ENCODE measurements at regions not wholly inside any gene's neighbourhood (a gene's known extent, or its start where the extent isn't known, plus 50 kb on each side); places are given as distances from the start of the nearest gene placed in this dataset.
"Not testable (repeated sequence)": the region's sequence is repeated elsewhere in the genome, so short reads cannot be mapped to it uniquely, and the experiment has no call there.

DNA sequence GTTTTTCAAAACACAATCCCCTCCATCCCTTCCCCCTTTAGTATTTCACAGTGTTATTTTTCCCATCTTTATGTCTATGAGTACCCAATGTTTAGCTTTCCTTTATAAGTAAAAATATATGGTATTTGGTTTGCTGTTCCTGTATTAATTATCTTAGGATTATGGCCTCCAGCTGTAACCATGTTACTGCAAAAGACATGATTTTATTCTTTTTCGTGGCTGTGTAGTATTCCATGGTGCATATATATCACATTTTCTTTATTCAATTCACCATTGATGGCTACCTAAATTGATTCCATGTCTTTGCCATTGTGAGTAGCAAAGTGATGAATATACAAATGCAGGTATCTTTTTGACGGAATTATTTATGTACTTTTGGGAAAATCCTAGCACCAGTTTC lies 346.4 kb upstream of the CNTN5 start:
- no peak for ATAC-seq
- Mint-ChIP-seq H3K36me3 (no peaks in the 10 kb centered on the region), H3K9me3 (peaks cover 10 to 19% of the 10 kb centered on the region in 2 donors), H3K27ac (no peak overlapping the region)
- DNase-seq (ENCODE audit: low spot score in 2 of 2): no peak

- H3K36me3 Mint-ChIP-seq: no peaks in the 10 kb centered on the region
- ATAC-seq: no peak
- no peak for DNase-seq (ENCODE audit: low spot score in 2 of 2)
- peaks cover 11 to 13% of the 10 kb centered on the region in 2 donors for H3K9me3 Mint-ChIP-seq
- H3K27ac Mint-ChIP-seq: no peak overlapping the region
Observed at GRCh38 chr11:98679673-98680072, 341.1 kb upstream of the CNTN5 start.

GRCh38 chr11:98701541-98701940 lies 319.2 kb upstream of the CNTN5 start:
- H3K27ac Mint-ChIP-seq: no peak overlapping the region
- DNase-seq (ENCODE audit: low spot score in 2 of 2) (no peak), ATAC-seq (no peak)
- H3K9me3 Mint-ChIP-seq: peaks cover 0 to 13% of the 10 kb centered on the region in 2 donors
- no peaks in the 10 kb centered on the region for H3K36me3 Mint-ChIP-seq

GRCh38 chr11:98703779-98704556 lies 316.8 kb upstream of the CNTN5 start:
- ATAC-seq: no peak
- Mint-ChIP-seq H3K27ac (no peak overlapping the region), H3K36me3 (no peaks in the 10 kb centered on the region), H3K9me3 (peaks cover 0 to 7% of the 10 kb centered on the region in 2 donors)
- DNase-seq (ENCODE audit: low spot score in 2 of 2): no peak

DNA sequence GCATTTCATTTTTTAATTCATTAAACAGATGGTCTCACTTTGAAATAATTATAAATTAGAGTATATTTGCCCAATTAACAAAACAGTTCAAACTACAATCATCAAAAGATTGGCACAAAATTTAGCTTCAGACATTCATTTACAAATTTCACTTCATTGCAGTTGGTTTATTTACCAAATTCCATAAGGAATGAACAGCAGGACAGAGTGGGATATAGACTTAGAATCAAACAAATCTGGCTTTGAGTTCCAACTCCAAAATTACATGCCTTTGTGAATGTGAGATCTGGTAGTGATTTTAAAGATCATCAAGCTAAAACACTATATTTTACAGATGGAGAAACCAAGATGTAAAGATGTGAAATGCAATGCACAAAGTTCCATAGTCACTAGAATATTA lies 310.7 kb upstream of the CNTN5 start:
- Mint-ChIP-seq H3K27ac (no peak overlapping the region), H3K9me3 (peaks cover 7 to 23% of the 10 kb centered on the region in 2 donors), H3K36me3 (peaks cover 0 to 10% of the 10 kb centered on the region in 2 donors)
- no peak for DNase-seq (ENCODE audit: low spot score in 2 of 2)
- no peak for ATAC-seq

- Mint-ChIP-seq H3K36me3 (peaks cover 0 to 16% of the 10 kb centered on the region in 2 donors), H3K9me3 (peaks cover 17 to 31% of the 10 kb centered on the region in 2 donors), H3K27ac (no peak overlapping the region)
- no peak for DNase-seq (ENCODE audit: low spot score in 2 of 2)
- ATAC-seq: no peak
Observed at GRCh38 chr11:98710986-98711385, 309.8 kb upstream of the CNTN5 start.

- peaks cover 11 to 19% of the 10 kb centered on the region in 2 donors for H3K9me3 Mint-ChIP-seq
- DNase-seq (ENCODE audit: low spot score in 2 of 2): no peak
- H3K36me3 Mint-ChIP-seq: peaks cover 0 to 12% of the 10 kb centered on the region in 2 donors
- H3K27ac Mint-ChIP-seq: no peak overlapping the region
- no peak for ATAC-seq
Observed at GRCh38 chr11:98720951-98721350, 299.8 kb upstream of the CNTN5 start.

GRCh38 chr11:98725471-98725870 lies 295.3 kb upstream of the CNTN5 start:
- ATAC-seq: no peak
- Mint-ChIP-seq H3K9me3 (peaks cover 7 to 11% of the 10 kb centered on the region in 2 donors), H3K36me3 (no peaks in the 10 kb centered on the region), H3K27ac (no peak overlapping the region)
- DNase-seq (ENCODE audit: low spot score in 2 of 2): no peak

DNA sequence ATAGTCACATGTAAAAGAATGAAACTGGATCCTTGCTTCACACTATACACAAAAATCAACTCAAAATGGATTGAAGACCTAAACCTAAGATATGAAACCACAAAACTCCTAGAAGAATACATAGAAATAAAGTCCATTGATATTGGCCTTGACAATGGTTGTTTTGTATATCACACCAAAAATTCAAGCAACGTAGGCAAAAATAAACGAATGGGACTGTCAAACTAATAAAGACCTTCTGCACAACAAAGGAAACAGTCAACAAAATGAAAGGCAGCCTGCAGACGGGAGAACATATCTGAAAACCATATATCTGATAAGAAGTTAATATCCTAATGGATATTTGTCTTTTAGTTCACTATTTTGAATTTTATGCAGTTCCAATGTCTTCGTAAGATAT lies 292.3 kb upstream of the CNTN5 start:
- no peak overlapping the region for H3K27ac Mint-ChIP-seq
- ATAC-seq (no peak), DNase-seq (ENCODE audit: low spot score in 2 of 2) (no peak)
- H3K9me3 Mint-ChIP-seq: peaks cover 2 to 11% of the 10 kb centered on the region in 2 donors
- H3K36me3 Mint-ChIP-seq: no peaks in the 10 kb centered on the region

GRCh38 chr11:98729118-98729517 lies 291.6 kb upstream of the CNTN5 start:
- ATAC-seq (no peak), DNase-seq (ENCODE audit: low spot score in 2 of 2) (no peak)
- Mint-ChIP-seq H3K27ac (no peak overlapping the region), H3K9me3 (peaks cover 7 to 16% of the 10 kb centered on the region in 2 donors), H3K36me3 (no peaks in the 10 kb centered on the region)

DNA sequence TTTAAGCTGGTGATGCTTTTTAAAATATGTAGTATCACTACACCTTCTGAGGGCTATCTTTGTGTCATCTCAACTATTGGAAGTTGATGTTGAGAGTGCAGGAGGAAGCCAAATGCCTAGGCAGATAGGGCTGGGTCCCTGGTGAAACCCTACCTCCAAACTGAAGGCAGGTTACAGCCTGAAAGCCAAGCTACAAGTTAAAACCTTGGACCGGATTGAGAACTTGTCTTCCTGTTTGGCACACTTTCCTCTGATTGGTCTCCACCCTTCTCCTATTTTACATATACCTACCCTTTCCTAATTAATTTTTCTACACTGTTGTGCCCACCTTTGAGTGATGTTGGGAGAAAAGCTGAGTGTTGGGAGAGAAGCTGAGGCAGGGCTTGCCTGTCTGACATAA lies 287.8 kb upstream of the CNTN5 start:
- DNase-seq (ENCODE audit: low spot score in 2 of 2) (no peak), ATAC-seq (no peak)
- no peak overlapping the region for H3K27ac Mint-ChIP-seq
- no peaks in the 10 kb centered on the region for H3K36me3 Mint-ChIP-seq
- peaks cover 12 to 23% of the 10 kb centered on the region in 2 donors for H3K9me3 Mint-ChIP-seq

DNA sequence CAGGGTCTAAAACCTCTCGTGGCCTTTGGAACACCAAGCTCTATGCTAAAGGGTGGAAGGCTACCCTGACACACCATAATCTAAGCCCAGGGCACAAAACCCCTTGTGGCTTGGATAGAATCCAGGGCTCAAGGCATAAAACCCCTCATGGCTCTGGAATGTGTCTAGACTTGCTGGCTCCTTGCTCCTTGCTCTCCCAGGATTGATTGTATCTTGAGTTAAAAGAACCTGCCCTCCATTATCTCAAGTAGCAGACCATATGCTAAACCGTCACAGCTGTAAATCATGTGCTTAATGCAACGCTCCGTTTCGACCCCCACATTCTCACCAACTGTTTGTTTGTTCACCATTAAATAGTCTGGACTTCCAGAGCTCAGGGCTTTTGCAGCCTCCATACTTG lies 287.4 kb upstream of the CNTN5 start:
- H3K27ac Mint-ChIP-seq; H3K36me3 Mint-ChIP-seq; DNase-seq (ENCODE audit: low spot score in 2 of 2); ATAC-seq: not testable (repeated sequence)
- peaks cover 12 to 19% of the 10 kb centered on the region in 2 donors for H3K9me3 Mint-ChIP-seq

DNA sequence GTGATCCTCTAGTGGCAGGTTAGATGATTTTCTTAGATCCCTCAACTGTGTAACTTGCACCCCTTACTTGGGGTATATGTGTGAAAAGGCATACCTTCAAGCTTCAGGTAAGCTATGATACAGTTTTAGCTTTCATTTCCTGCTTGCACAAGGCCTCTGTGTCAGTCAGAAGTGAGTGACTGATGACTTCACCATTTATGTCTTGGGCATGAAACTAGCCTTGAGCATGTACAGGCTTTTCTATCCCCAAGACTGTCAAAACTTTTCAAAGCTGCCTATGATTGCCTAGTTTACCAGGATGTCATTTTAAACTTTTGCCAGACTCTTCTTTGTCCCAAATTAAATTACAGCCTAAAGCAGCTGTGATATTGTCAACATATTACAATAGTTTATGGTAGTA lies 286.1 kb upstream of the CNTN5 start:
- ATAC-seq: no peak
- Mint-ChIP-seq H3K27ac (no peak overlapping the region), H3K36me3 (no peaks in the 10 kb centered on the region), H3K9me3 (peaks cover 12 to 17% of the 10 kb centered on the region in 2 donors)
- DNase-seq (ENCODE audit: low spot score in 2 of 2): no peak

DNA sequence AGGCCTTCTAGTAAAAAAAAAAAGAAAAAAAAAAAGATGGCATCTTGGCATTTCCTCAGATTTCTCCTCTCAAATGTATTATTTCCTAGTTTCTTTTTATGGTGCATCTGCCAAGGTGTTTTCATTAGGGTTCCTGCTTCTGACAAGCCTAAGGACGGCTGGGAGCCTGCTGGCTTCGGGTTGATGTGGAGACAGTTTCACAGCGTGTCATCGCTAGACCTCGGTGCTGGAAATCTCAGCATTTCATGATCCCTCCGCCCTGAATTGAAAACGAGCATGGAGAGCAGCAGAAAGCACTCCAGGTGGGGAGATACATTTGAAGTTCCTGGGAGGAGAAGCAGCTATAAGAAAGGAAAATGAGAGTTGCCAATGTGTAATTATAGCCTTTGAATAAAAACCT lies 283.9 kb upstream of the CNTN5 start:
- DNase-seq (ENCODE audit: low spot score in 2 of 2) (no peak), ATAC-seq (no peak)
- H3K27ac Mint-ChIP-seq: no peak overlapping the region
- H3K36me3 Mint-ChIP-seq: no peaks in the 10 kb centered on the region
- H3K9me3 Mint-ChIP-seq: peaks cover 18 to 19% of the 10 kb centered on the region in 2 donors

DNA sequence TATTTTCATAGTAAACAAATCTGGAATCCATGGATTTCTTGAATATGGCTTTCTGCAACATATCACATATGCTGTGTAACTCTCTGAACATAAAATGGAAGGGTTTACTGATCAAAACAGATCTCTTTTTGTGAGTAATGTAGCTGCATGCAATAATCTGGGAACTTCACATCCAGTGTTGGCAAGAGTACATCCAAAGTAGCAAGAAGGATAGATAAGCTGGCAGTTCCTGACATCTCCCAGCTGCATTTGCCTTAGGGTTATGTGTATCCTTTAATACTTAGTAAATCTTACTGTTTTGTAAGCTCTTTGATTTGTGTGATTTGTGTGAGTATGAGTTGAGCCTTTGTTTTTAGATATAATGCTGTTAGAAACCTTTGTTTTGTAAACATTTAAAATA lies 280.4 kb upstream of the CNTN5 start:
- H3K27ac Mint-ChIP-seq: no peak overlapping the region
- H3K36me3 Mint-ChIP-seq: no peaks in the 10 kb centered on the region
- H3K9me3 Mint-ChIP-seq: peaks cover 11 to 13% of the 10 kb centered on the region in 2 donors
- no peak for DNase-seq (ENCODE audit: low spot score in 2 of 2)
- ATAC-seq: no peak

DNA sequence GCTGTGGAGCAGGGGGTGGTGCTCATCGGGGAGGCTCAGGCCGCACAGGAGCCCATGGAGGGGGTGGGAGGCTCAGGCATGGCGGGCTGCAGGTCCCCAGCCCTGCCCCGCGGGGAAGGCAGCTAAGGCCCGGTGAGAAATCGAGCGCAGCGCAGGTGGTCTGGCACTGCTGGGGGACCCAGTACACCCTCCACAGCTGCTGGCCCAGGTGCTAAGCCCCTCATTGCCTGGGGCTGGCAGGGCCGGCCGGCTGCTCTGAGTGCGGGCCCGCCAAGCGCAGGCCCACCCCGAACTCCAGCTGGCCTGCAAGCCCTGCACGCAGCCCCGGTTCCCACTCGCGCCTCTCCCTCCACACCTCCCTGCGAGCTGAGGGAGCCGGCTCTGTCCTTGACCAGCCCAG lies 257.3 kb upstream of the CNTN5 start:
- ATAC-seq, H3K27ac Mint-ChIP-seq: not testable (repeated sequence)

GRCh38 chr11:98766903-98767302 lies 253.8 kb upstream of the CNTN5 start:
- H3K36me3 Mint-ChIP-seq: peaks cover 0 to 7% of the 10 kb centered on the region in 2 donors
- H3K27ac Mint-ChIP-seq: no peak overlapping the region
- peaks cover 13 to 16% of the 10 kb centered on the region in 2 donors for H3K9me3 Mint-ChIP-seq
- no peak for DNase-seq (ENCODE audit: low spot score in 2 of 2)
- no peak for ATAC-seq

More for the DNA sequence above, 257.3 kb upstream of the CNTN5 start:
- not testable (repeated sequence) for DNase-seq (ENCODE audit: low spot score in 2 of 2); H3K36me3 Mint-ChIP-seq
- peaks cover 11 to 16% of the 10 kb centered on the region in 2 donors for H3K9me3 Mint-ChIP-seq

- not testable (repeated sequence) for H3K27ac Mint-ChIP-seq; H3K36me3 Mint-ChIP-seq; DNase-seq (ENCODE audit: low spot score in 2 of 2); ATAC-seq
- peaks cover 9 to 11% of the 10 kb centered on the region in 2 donors for H3K9me3 Mint-ChIP-seq
Observed at GRCh38 chr11:98770046-98770445, 250.7 kb upstream of the CNTN5 start.
